DOHH2 (cell line): ENCODE measurements at regions not wholly inside any gene's neighbourhood (a gene's known extent, or its start where the extent isn't known, plus 50 kb on each side); places are given as distances from the start of the nearest gene placed in this dataset.
"Not testable (repeated sequence)": the region's sequence is repeated elsewhere in the genome, so short reads cannot be mapped to it uniquely, and the experiment has no call there.

Experiments used
- H3F3A ChIP-seq: fragments of 200-600 bp; sonication (generic), shearing (Covaris generic); 2 replicates; pipeline ENCODE4 v1.6.0; 2016; ENCODE audit warnings: antibody characterized with exemption, mild to moderate bottlenecking; ENCODE audit not compliant: control insufficient read depth, insufficient read depth
- H3K27ac ChIP-seq: fragments of 200-600 bp; sonication (generic); 2 replicates; pipeline ENCODE4 v1.5.1; 2014; ENCODE audit warnings: low read depth, mild to moderate bottlenecking, low read length, moderate library complexity
- H3K27me3 ChIP-seq: fragments of 200-600 bp; sonication (generic); 2 replicates; pipeline ENCODE4 v1.6.1; 2014; ENCODE audit warnings: mild to moderate bottlenecking, low read length, mixed read lengths; ENCODE audit not compliant: control insufficient read depth
- H3K36me3 ChIP-seq: fragments of 200-600 bp; sonication (generic); 2 replicates; pipeline ENCODE4 v1.6.1; 2014; ENCODE audit warnings: mild to moderate bottlenecking, low read length, moderate library complexity, mixed read lengths; ENCODE audit not compliant: control insufficient read depth
- H3K4me1 ChIP-seq: fragments of 200-600 bp; sonication (generic); 2 replicates; pipeline ENCODE4 v1.6.1; 2014; ENCODE audit warnings: mild to moderate bottlenecking, low read length, mixed read lengths; ENCODE audit not compliant: control insufficient read depth
- H3K4me2 ChIP-seq: fragments of 200-600 bp; sonication (generic); 2 replicates; pipeline ENCODE4 v1.6.0; 2014; ENCODE audit warnings: mild to moderate bottlenecking, low read length, moderate library complexity
- H3K4me3 ChIP-seq: fragments of 200-600 bp; sonication (generic); 2 replicates; pipeline ENCODE4 v1.5.1; 2014; ENCODE audit warnings: mild to moderate bottlenecking, low read length, mixed read lengths
- H3K79me2 ChIP-seq: fragments of 200-600 bp; sonication (generic); 2 replicates; pipeline ENCODE4 v1.6.1; 2014; ENCODE audit warnings: mild to moderate bottlenecking, low read length, mixed read lengths; ENCODE audit not compliant: control insufficient read depth
- H3K9me2 ChIP-seq: fragments of 200-600 bp; sonication (generic); replicated peaks from 2 replicates; pipeline ENCODE4 v1.6.1; 2014; ENCODE audit warnings: mild to moderate bottlenecking, low read length, mixed read lengths; ENCODE audit not compliant: control insufficient read depth
- H3K9me3 ChIP-seq: fragments of 200-600 bp; sonication (generic); 2 replicates; pipeline ENCODE4 v1.6.1; 2014; ENCODE audit warnings: antibody characterized with exemption, low read length, mixed read lengths; ENCODE audit not compliant: control insufficient read depth, insufficient read depth
- H4K20me1 ChIP-seq: fragments of 200-600 bp; sonication (generic); 2 replicates; pipeline ENCODE4 v1.6.0; 2014; ENCODE audit warnings: low read depth, mild to moderate bottlenecking, antibody characterized with exemption, low read length, moderate library complexity; ENCODE audit not compliant: control insufficient read depth, insufficient read depth
- CTCF ChIP-seq: fragments of 200-600 bp; sonication (generic); IDR thresholded peaks from one replicate; pipeline ENCODE4 v1.5.1; 2014; ENCODE audit warnings: antibody characterized with exemption, mild to moderate bottlenecking, low read depth, low read length; ENCODE audit not compliant: poor library complexity, severe bottlenecking
- EZH2phosphoT487 ChIP-seq: fragments of 200-600 bp; sonication (generic); IDR thresholded peaks from 2 replicates; pipeline ENCODE4 v1.6.1; 2017; ENCODE audit warnings: borderline replicate concordance, mild to moderate bottlenecking, antibody characterized with exemption, low read length, moderate library complexity, mixed read lengths

- no peak for TF ChIP-seq CTCF
- TF ChIP-seq EZH2phosphoT487: no peak
- H3K4me3 ChIP-seq: no peak overlapping the region
- no peaks in the 10 kb centered on the region for H3K79me2 ChIP-seq
- no peaks in the 10 kb centered on the region for H3K9me2 ChIP-seq
- H3K27ac ChIP-seq: no peak overlapping the region
- no peaks in the 10 kb centered on the region; the same call in 1 of the 2 replicates for H3K9me3 ChIP-seq
- H4K20me1 ChIP-seq: no peaks in the 10 kb centered on the region
- no peaks in the 10 kb centered on the region for H3K27me3 ChIP-seq
- H3K4me2 ChIP-seq: no peak overlapping the region
- peaks cover 10% of the 10 kb centered on the region for H3K4me1 ChIP-seq
- no peaks in the 10 kb centered on the region for H3K36me3 ChIP-seq
- no peaks in the 10 kb centered on the region for H3F3A ChIP-seq
Observed at GRCh38 chr4:38531141-38531727, 132.8 kb upstream of the KLF3 start.

DNA sequence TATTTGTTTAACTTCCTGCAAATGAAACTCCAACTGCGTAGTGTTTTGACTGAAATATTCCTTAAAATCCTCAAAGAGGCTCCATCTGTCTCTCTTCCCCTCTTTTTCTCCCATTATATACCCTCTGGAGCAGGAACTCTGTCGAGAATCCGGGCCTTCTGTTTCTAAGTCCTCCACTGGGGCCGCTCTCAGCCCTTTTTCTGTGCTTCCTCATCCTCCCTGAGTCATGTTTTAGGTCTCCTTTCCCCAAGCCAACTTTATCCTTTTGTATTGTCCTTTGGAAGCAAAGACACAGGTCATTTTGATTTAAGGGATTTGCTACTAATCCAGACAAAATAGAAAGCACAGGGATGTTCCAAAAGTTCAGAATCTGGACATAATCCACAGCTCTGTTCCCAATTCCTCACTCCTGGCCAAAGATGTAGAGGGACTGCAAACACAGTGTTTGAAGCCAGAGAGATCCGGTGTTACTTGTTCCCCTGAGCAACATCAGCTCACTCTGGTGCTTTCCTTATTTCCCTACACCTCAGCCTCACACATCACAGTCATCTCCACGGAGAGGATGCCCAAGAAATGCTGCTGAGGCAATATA lies 131.0 kb upstream of the KLF3 start:
- H3K4me2 ChIP-seq: no peak overlapping the region
- no peaks in the 10 kb centered on the region for H3K79me2 ChIP-seq
- H4K20me1 ChIP-seq: no peaks in the 10 kb centered on the region
- no peaks in the 10 kb centered on the region for H3K9me2 ChIP-seq
- no peaks in the 10 kb centered on the region for H3K27me3 ChIP-seq
- peaks cover 10% of the 10 kb centered on the region for H3K4me1 ChIP-seq
- no peaks in the 10 kb centered on the region for H3K36me3 ChIP-seq
- no peaks in the 10 kb centered on the region; the same call in 1 of the 2 replicates for H3K9me3 ChIP-seq
- H3F3A ChIP-seq: no peaks in the 10 kb centered on the region
- H3K4me3 ChIP-seq: no peak overlapping the region
- no peak overlapping the region for H3K27ac ChIP-seq
- TF ChIP-seq EZH2phosphoT487 (no peak), CTCF (no peak)

DNA sequence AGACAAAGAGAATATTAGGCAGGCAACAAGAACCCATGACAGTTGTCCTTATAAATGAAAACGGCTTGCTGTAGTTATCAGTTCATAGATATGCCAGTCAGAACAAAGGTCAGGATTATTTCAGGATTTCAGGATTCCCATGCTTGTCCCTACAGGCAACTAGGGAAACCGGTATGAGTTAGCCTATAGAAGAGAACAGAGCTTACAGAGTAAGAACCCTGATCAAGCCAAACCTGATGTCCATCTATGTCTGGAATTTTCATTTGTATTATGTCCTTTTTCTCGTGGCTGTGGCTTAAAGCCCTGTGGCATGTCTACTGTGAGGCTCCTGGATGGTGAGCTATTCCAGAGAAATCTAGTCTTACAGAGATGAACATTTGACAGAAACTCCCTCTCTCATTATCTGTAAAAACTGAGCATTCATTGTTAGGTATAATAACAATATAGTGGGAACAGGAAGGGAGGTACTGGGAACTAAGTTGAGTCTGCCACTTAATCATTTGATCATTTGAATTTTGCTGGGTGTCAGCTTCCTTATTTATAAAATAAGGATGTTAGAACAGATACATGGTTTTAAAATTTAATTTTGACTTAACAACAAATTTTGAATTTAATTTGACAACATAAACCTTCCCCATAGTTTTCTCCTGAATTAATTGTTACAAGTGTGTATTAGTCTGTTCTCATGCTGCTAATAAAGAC lies 129.5 kb upstream of the KLF3 start:
- Histone ChIP-seq H3K27ac (no peak overlapping the region), H3F3A (no peaks in the 10 kb centered on the region), H3K27me3 (no peaks in the 10 kb centered on the region), H4K20me1 (no peaks in the 10 kb centered on the region), H3K36me3 (no peaks in the 10 kb centered on the region), H3K9me2 (no peaks in the 10 kb centered on the region), H3K4me1 (peaks cover 6% of the 10 kb centered on the region), H3K4me2 (no peak overlapping the region), H3K4me3 (no peak overlapping the region), H3K9me3 (no peaks in the 10 kb centered on the region), H3K79me2 (no peaks in the 10 kb centered on the region)
- TF ChIP-seq CTCF (no peak), EZH2phosphoT487 (no peak)

GRCh38 chr4:38535071-38535470 lies 128.9 kb upstream of the KLF3 start:
- H3K9me2 ChIP-seq, H3K4me1 ChIP-seq, H3K4me3 ChIP-seq, H3K27me3 ChIP-seq, H3F3A ChIP-seq, H3K36me3 ChIP-seq, H3K79me2 ChIP-seq, H4K20me1 ChIP-seq, H3K4me2 ChIP-seq, H3K27ac ChIP-seq, H3K9me3 ChIP-seq: not testable (repeated sequence)
